ENCODE measurements at regions not wholly inside any gene's neighbourhood (a gene's known extent, or its start where the extent isn't known, plus 50 kb on each side); places are given as distances from the start of the nearest gene placed in this dataset.

GRCh38 chr3:102332205-102332604 is 102.6 kb upstream of the ZPLD1 start:
- TF ChIP-seq EZH2 (conservative IDR thresholded peaks at IDR 0.05; ENCODE audit: low read depth, low read length): no peak
- no peak for TF ChIP-seq FOXM1 (CRISPR knock-in tag; IDR thresholded peaks at IDR 0.05)
- TF ChIP-seq HNF1A (IDR thresholded peaks at IDR 0.05; ENCODE audit: low read depth): no peak
- no peak for TF ChIP-seq HNF1A (CRISPR knock-in tag; IDR thresholded peaks at IDR 0.05; ENCODE audit: borderline replicate concordance)
- TF ChIP-seq ZNF281 (CRISPR knock-in tag; IDR thresholded peaks at IDR 0.05; ENCODE audit: borderline replicate concordance): no peak
- TF ChIP-seq MAFK (conservative IDR thresholded peaks at IDR 0.05 in 1 of 2, IDR thresholded peaks at IDR 0.05 in 1 of 2; ENCODE audit: low read length in 2 of 2): no peak
- no peak for TF ChIP-seq PAWR (CRISPR knock-in tag; IDR thresholded peaks at IDR 0.05; ENCODE audit: borderline replicate concordance)
- TF ChIP-seq TARDBP (CRISPR knock-in tag; IDR thresholded peaks at IDR 0.05): no peak
- TF ChIP-seq HNRNPH1 (optimal IDR thresholded peaks at IDR 0.05; ENCODE audit: low read depth, low read length): no peak
